ENCODE measurements at regions not wholly inside any gene's neighbourhood (a gene's known extent, or its start where the extent isn't known, plus 50 kb on each side); places are given as distances from the start of the nearest gene placed in this dataset.

- H3K27me3 Mint-ChIP-seq (ENCODE audit: unreplicated experiment) = peaks cover 12% of the 10 kb centered on the region
- no peak overlapping the region for H3K27ac Mint-ChIP-seq (ENCODE audit: unreplicated experiment)
- DNase-seq = no peak
- no peaks in the 10 kb centered on the region for H3K36me3 Mint-ChIP-seq (ENCODE audit: insufficient read depth, unreplicated experiment)
- intact Hi-C loops (cut with micrococcal nuclease; ENCODE audit: unreplicated experiment) = no loop called here
- CTCF ChIA-PET = no interaction called here
- H3K9me3 Mint-ChIP-seq (ENCODE audit: low read depth, unreplicated experiment) = no peaks in the 10 kb centered on the region
- H3K4me1 Mint-ChIP-seq (ENCODE audit: low read depth, unreplicated experiment) = no peaks in the 10 kb centered on the region
- no peak for TF ChIP-seq CTCF (IDR thresholded peaks at IDR 0.05; ENCODE audit: unreplicated experiment)
- no TSS peak for BruUV-seq (replicated peaks)
- no peak overlapping the region for H3K4me3 Mint-ChIP-seq (ENCODE audit: low read depth, unreplicated experiment)
Observed at GRCh38 chr15:29476503-29477080, 207.0 kb upstream of the NSMCE3 start.

- no peaks in the 10 kb centered on the region for H3K36me3 Mint-ChIP-seq (ENCODE audit: insufficient read depth, unreplicated experiment)
- H3K9me3 Mint-ChIP-seq (ENCODE audit: low read depth, unreplicated experiment) = no peaks in the 10 kb centered on the region
- no peak overlapping the region for H3K27ac Mint-ChIP-seq (ENCODE audit: unreplicated experiment)
- H3K4me1 Mint-ChIP-seq (ENCODE audit: low read depth, unreplicated experiment) = no peaks in the 10 kb centered on the region
- no peak for DNase-seq
- CTCF ChIA-PET = no interaction called here
- H3K27me3 Mint-ChIP-seq (ENCODE audit: unreplicated experiment) = peaks cover 10% of the 10 kb centered on the region
- no peak for TF ChIP-seq CTCF (IDR thresholded peaks at IDR 0.05; ENCODE audit: unreplicated experiment)
- no TSS peak for BruUV-seq (replicated peaks)
- no peak overlapping the region for H3K4me3 Mint-ChIP-seq (ENCODE audit: low read depth, unreplicated experiment)
- intact Hi-C loops (cut with micrococcal nuclease; ENCODE audit: unreplicated experiment) = no loop called here
Observed at GRCh38 chr15:29475096-29475495, 205.5 kb upstream of the NSMCE3 start.

DNA sequence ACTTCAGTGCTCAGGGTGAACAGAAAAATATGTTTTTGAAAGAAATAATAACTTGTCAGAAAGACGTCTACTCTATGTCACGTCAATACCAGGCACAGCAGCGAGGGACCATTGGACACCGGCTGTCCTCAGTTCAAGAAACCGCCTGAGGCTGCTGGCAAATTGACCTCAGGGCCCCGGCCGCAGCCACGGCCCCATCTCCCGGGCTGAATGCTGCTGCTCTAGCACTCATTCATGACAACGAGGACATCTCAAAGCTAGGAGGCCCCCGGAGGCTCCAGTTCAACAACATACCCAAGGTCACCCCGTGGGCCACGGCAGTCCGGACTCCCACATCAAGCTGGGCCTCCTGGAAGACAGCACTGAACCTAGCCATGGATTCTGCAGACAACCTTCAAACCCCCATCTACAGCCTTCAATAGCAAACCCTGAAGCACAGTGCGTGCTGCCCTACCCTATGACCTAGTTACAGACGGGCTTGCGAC, 204.0 kb upstream of the NSMCE3 start:
- no peaks in the 10 kb centered on the region for H3K9me3 Mint-ChIP-seq (ENCODE audit: low read depth, unreplicated experiment)
- CTCF ChIA-PET = no interaction called here

DNA sequence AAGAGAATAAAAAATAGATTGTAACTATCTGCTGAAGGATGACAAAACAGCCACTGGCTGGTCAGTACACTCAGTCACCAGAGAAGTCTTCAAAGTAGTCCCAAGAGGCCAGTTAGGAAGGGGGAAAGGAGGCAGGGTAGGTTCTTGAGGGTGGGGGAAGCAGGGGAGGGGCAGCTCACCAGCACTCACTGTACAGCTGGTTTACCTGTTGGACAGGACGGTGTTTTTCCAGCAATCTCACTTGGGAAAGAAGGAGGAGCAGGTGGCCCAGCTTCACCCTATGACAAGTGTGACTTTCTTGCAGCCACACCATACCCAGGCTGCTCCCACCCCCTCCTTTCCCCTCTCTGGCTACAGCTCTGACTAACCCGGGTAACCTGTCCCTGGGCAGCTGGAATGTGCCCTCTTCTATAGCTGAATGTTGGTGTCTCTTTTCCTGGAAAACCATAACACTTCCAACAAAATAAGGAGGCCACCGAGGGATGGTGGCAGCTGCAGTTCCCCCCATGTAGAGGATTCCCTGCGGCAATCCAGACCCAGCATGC, 203.4 kb upstream of the NSMCE3 start:
- no peak for TF ChIP-seq CTCF (IDR thresholded peaks at IDR 0.05; ENCODE audit: unreplicated experiment)
- H3K36me3 Mint-ChIP-seq (ENCODE audit: insufficient read depth, unreplicated experiment) = no peaks in the 10 kb centered on the region
- no peak for DNase-seq
- no peaks in the 10 kb centered on the region for H3K4me1 Mint-ChIP-seq (ENCODE audit: low read depth, unreplicated experiment)
- CTCF ChIA-PET = interaction anchor here (0.7 kb wide), 1 partner anchor 163 kb away, joined by 4 read pairs; no protein-coding TSS in a partner anchor
- no peaks in the 10 kb centered on the region for H3K9me3 Mint-ChIP-seq (ENCODE audit: low read depth, unreplicated experiment)
- no peaks in the 10 kb centered on the region for H3K27me3 Mint-ChIP-seq (ENCODE audit: unreplicated experiment)
- no peak overlapping the region for H3K27ac Mint-ChIP-seq (ENCODE audit: unreplicated experiment)
- BruUV-seq (replicated peaks) = no TSS peak
- intact Hi-C loops (cut with micrococcal nuclease; ENCODE audit: unreplicated experiment) = no loop called here
- H3K4me3 Mint-ChIP-seq (ENCODE audit: low read depth, unreplicated experiment) = no peak overlapping the region

More for the DNA sequence above, 204.0 kb upstream of the NSMCE3 start:
- Mint-ChIP-seq H3K4me3 (ENCODE audit: low read depth, unreplicated experiment) (no peak overlapping the region), H3K27ac (ENCODE audit: unreplicated experiment) (no peak overlapping the region), H3K36me3 (ENCODE audit: insufficient read depth, unreplicated experiment) (no peaks in the 10 kb centered on the region), H3K27me3 (ENCODE audit: unreplicated experiment) (no peaks in the 10 kb centered on the region), H3K4me1 (ENCODE audit: low read depth, unreplicated experiment) (no peaks in the 10 kb centered on the region)
- no peak for DNase-seq
- intact Hi-C loops (cut with micrococcal nuclease; ENCODE audit: unreplicated experiment) = no loop called here
- TF ChIP-seq CTCF (IDR thresholded peaks at IDR 0.05; ENCODE audit: unreplicated experiment) = no peak
- BruUV-seq (replicated peaks) = no TSS peak

Data from Calu3 (cell line).